GM12865 (cell line): ENCODE measurements at regions not wholly inside any gene's neighbourhood (a gene's known extent, or its start where the extent isn't known, plus 50 kb on each side); places are given as distances from the start of the nearest gene placed in this dataset.

Source experiments
- DNase-seq: peaks from one replicate; pipeline ENCODE4 v3.0.0; 2010; ENCODE audit warnings: low read depth
- H3K4me3 ChIP-seq: 2 replicates; pipeline ENCODE4 v1.5.1; 2011; ENCODE audit warnings: mild to moderate bottlenecking, low read depth, low read length, control low read depth
- TF ChIP-seq, protein P1 (sequence below): IDR thresholded peaks from 2 replicates; pipeline ENCODE4 v1.5.1; 2011; ENCODE audit warnings: low read length, control low read depth, low read depth, inconsistent platforms; ENCODE audit not compliant: insufficient read depth; ENCODE audit errors: missing control alignments

DNA sequence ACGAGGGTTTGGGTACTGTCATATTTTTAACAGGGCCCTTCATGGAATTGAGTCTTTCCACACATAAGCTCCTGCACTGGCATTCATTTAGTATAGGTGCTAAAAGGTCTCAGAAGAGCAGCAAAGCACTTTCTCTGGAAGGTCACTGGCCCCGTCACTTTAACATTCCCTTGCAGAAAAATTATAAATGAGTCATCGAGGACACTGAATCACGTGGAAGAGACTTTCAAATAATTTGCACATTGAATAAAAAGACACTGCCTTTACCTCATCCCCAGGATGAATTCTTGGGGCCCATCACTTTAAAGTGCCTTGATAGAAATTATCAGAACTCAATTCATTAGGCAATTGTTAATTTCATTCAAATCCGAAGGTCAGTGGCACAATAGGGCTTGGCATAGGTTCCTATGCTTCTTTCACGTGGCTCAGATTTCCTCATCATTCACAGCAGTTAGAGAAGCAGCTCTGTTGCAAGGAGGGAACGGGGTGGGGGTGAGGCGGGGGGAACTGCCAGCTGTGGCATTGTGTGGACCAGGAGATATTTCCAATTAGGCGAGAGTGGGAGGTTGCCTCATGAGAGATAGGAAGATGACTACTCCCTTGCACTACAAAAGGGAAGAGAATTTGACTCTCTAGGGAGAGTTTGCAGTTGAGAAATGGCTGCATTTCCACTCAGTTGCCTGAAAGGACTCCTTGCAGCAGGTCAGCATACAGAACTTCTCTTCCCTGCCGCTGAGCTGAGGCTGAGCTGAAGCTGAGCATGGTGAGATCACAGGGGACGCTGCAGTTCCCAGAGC, 86.3 kb upstream of the NPAS2 start:
- DNase-seq = no peak
- H3K4me3 ChIP-seq = no peak overlapping the region
- TF ChIP-seq, protein P1, sequence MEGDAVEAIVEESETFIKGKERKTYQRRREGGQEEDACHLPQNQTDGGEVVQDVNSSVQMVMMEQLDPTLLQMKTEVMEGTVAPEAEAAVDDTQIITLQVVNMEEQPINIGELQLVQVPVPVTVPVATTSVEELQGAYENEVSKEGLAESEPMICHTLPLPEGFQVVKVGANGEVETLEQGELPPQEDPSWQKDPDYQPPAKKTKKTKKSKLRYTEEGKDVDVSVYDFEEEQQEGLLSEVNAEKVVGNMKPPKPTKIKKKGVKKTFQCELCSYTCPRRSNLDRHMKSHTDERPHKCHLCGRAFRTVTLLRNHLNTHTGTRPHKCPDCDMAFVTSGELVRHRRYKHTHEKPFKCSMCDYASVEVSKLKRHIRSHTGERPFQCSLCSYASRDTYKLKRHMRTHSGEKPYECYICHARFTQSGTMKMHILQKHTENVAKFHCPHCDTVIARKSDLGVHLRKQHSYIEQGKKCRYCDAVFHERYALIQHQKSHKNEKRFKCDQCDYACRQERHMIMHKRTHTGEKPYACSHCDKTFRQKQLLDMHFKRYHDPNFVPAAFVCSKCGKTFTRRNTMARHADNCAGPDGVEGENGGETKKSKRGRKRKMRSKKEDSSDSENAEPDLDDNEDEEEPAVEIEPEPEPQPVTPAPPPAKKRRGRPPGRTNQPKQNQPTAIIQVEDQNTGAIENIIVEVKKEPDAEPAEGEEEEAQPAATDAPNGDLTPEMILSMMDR = no peak

DNA sequence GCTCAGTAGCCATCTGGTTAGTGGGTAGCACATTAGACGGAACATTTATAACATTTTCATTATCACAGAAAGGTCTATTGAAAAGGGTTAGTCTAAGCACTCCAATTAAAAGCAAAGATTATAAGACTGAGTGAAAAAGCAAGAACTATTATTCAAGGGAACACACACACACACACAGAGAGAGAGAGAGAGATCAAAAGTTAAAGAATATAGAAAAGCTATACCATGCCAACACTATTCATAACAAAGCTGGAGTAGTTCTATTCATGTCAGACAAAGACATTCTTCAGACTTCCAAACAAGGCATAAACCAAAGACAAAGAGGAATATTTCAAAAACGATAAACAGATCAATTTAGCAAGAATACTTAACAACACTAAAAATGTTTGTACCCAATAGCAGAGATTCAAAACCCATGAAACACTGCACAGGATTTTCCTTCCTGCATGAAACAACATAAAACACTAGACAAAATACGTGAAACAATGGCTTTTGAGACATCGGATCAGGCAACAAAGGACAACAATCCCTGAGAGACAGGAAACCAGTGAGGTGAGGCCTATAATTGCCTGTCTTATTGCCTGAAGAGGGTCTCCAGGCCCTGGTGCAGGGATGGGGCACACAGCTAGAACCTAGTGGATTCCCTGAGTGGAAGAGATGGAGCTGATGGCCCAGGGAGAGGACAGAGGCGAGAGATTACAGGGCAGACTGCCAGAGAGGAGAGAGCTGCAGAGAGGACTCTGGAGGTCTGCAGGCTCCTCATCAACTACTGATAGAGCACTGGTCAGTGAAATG, 83.6 kb upstream of the NPAS2 start:
- H3K4me3 ChIP-seq = no peak overlapping the region
- no peak for DNase-seq
- TF ChIP-seq, protein P1 = no peak

DNA sequence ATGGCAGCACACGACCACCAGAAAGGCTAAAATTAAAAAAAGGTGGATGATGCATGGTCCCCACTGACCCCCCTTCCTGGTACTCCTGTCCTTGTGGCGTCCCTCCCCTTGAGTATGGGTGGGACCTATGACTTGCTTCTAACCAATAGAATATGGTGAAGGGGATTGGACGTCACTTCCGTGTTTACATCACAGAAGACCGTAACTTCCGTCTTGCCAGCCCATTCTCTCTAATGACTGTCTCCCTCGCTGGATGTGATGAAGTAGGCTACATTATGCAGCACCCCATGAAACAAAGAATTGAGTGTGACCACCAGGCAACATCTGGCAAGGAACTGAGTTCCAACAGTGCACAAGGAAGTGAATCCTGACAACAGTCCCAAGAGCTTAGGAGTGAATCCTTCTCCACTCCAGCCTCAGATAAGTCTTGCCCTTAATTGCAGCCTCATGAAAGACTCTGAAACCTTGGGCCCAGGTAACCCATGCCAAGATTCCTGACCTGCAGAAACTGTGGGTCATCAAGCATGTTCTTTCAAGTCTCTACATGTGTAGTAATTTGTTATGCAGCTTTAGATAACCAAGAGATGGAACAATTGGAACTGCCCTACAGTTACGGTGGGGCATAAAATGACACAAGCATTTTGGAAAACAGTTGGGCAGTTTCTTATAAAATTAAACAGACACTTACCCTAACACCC, 80.1 kb upstream of the NPAS2 start:
- no peak for DNase-seq
- TF ChIP-seq, protein P1 = no peak
- no peak overlapping the region for H3K4me3 ChIP-seq

DNA sequence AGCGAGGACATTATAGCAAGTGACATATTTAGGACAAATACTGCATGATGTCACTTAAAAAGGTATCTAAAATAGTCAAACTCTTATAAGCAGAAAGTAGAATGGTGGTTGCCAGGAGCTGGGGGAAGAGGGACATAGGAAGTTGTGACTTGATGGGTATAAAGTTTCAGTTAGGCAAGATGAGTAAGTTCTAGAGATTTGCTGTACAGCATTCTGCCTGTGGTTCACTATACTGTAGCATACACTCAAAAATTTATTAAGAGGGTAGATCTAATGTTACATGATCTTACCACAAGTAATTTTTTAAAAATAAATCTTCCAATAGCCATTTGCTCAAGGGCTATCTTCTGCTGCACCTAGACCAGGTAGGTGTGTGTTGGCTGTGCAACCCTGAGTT, 78.1 kb upstream of the NPAS2 start:
- TF ChIP-seq, protein P1 = no peak
- H3K4me3 ChIP-seq = no peak overlapping the region
- DNase-seq = no peak

DNA sequence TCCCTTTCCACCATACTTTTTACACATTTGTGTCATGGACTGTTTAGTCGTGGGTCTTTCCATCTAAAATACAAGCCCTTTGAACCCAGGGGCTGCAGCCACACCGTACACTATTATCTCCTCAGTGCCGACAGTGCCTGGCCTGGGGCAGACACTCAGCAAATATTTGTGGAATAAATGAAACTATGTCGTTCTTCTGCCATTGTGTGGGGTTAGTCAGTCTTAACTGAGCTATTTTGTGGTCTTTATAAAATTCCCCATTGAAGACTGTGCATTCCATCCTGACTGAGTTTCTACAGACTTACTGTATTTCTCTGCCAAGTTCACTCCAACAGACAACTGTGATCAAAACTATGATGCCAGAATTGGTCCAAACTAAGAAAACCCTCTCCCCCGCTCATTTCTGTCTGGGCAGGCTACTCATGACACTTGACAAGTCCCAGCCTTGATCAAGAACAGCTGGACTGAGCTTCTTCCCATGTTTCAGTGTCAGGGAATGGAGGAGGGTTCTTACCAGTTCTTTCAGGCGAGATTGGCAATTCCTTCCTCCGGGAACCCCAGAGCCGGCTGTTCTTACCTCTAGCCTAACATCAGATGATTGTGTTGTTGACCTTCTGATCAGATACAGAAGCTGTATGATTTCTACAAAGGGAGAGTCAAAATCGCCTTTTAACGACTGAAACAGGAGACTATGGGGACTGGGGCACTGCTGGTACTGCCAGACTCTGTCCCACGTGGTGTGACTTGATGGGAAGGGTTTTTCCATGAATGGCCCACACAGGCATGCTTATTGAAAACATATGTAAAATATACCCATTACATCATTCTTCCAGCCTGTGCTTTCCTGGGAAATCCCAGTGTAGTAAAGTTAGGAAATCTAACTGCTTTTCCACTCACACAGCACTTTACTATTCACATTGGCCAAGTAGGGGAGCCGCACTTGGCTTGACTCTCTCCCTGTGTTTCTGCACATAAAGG, 77.4 kb upstream of the NPAS2 start:
- no peak for DNase-seq
- TF ChIP-seq, protein P1 = no peak
- H3K4me3 ChIP-seq = no peak overlapping the region

DNA sequence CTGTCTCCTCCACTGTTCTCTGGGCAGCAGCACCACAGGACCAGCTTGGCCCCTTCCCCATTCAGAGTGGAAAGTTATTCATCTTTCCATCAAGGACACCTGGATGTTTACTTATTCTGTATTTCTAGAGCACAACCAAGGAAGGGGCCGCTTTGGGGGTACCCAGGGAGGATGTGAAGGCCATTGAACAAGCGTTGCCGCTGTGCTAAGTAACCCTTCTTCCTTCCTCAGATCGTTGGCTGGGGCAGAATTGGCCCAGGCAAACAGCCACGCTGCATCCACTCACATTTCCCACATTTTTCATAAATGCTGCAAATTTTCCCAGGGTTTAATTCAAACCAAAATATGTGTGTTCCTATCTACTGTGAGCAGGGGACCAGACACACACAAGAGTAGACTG, 76.2 kb upstream of the NPAS2 start:
- no peak for DNase-seq
- H3K4me3 ChIP-seq = no peak overlapping the region
- TF ChIP-seq, protein P1 = no peak
